H1 (cell line): ENCODE measurements at regions not wholly inside any gene's neighbourhood (a gene's known extent, or its start where the extent isn't known, plus 50 kb on each side); places are given as distances from the start of the nearest gene placed in this dataset.

ENCODE experiments used
- CTCF ChIA-PET: fragments of 300-600 bp; sonication (Branson Sonifier 250); formaldehyde crosslinking; loops from one replicate; lab custom pipeline; 2021; ENCODE audit not compliant: partially characterized antibody; lab: Charles Lee
- POLR2A ChIA-PET: fragments of 300-600 bp; sonication (Branson Sonifier 250); formaldehyde crosslinking; loops from one replicate; lab custom pipeline; 2021; ENCODE audit warnings: inconsistent platforms; ENCODE audit not compliant: partially characterized antibody; lab: Charles Lee
- DNase-seq, 2 experiments: peaks; one replicate each; pipeline versions ENCODE4 v3.0.0 to v3.0.0-alpha.2; 2010 to 2022; ENCODE audit warnings: low spot score in 2 of 2, low read depth in 1 of 2, mixed read lengths in 1 of 2
- FAIRE-seq: peaks from 2 replicates; lab custom pipeline; 2011; peaks lifted over from hg19 to GRCh38; lab: Jason Lieb, UNC
- H2AFZ ChIP-seq: 2 replicates; pipeline ENCODE4 v1.8.1; 2012; ENCODE audit warnings: low read length, inconsistent platforms
- H2AK5ac ChIP-seq: 2 replicates; pipeline ENCODE4 v1.6.1; 2013; ENCODE audit warnings: low read depth, low read length
- H2BK120ac ChIP-seq: replicated peaks from 2 replicates; pipeline ENCODE3; 2013; ENCODE audit warnings: low read depth, low read length, inconsistent platforms
- H2BK12ac ChIP-seq: 2 replicates; pipeline ENCODE4 v1.6.1; 2013; ENCODE audit warnings: low read depth, low read length
- H2BK15ac ChIP-seq: 2 replicates; pipeline ENCODE4 v1.6.1; 2013; ENCODE audit warnings: low read length
- H2BK20ac ChIP-seq: 2 replicates; pipeline ENCODE4 v1.6.1; 2013; ENCODE audit warnings: low read length
- H2BK5ac ChIP-seq: 2 replicates; pipeline ENCODE4 v1.6.1; 2013; ENCODE audit warnings: low read depth, low read length
- H3K14ac ChIP-seq: 2 replicates; pipeline ENCODE4 v1.6.1; 2013; ENCODE audit warnings: inconsistent platforms; ENCODE audit not compliant: insufficient read length
- H3K18ac ChIP-seq: 2 replicates; pipeline ENCODE4 v1.6.1; 2013; ENCODE audit warnings: low read length; ENCODE audit errors: extremely low read depth
- H3K23ac ChIP-seq: 2 replicates; pipeline ENCODE4 v1.6.1; 2013; ENCODE audit warnings: inconsistent platforms; ENCODE audit not compliant: insufficient read length
- H3K23me2 ChIP-seq: 2 replicates; pipeline ENCODE4 v1.6.1; 2013; ENCODE audit warnings: low read depth, low read length
- H3K27ac ChIP-seq: 2 replicates; pipeline ENCODE4 v1.6.1; 2011; ENCODE audit warnings: low read depth, low read length, inconsistent platforms
- H3K27me3 ChIP-seq, 4 experiments: replicated peaks in 1 of 4; 1 replicate in 1 of 4; 2 replicates in 3 of 4; pipeline versions ENCODE4 v1.6.1 to v1.8.1; 2011 to 2013; ENCODE audit warnings: low read length in 3 of 4, mild to moderate bottlenecking in 3 of 4, inconsistent platforms in 2 of 4, mixed read lengths in 2 of 4, moderate library complexity in 1 of 4; ENCODE audit not compliant: control insufficient read depth in 3 of 4, insufficient read depth in 3 of 4; ENCODE audit errors: extremely low read depth in 1 of 4
- H3K36me3 ChIP-seq, 4 experiments: 2 replicates each; pipeline versions ENCODE4 v1.6.1 to v1.8.1; 2011 to 2013; ENCODE audit warnings: mild to moderate bottlenecking in 4 of 4, low read length in 3 of 4, moderate library complexity in 2 of 4, control low read depth in 1 of 4, inconsistent platforms in 1 of 4; ENCODE audit not compliant: insufficient read depth in 4 of 4, control insufficient read depth in 2 of 4
- H3K4ac ChIP-seq: replicated peaks from 2 replicates; pipeline ENCODE3; 2013; ENCODE audit warnings: low read length, low read depth, mixed read lengths, inconsistent platforms; ENCODE audit not compliant: insufficient read length
- H3K4me1 ChIP-seq, 4 experiments: replicated peaks in 1 of 4; 1 replicate in 1 of 4; 2 replicates in 3 of 4; pipeline versions ENCODE4 v1.6.1 to v1.8.1; 2011 to 2013; ENCODE audit warnings: low read length in 3 of 4, inconsistent platforms in 2 of 4, mixed read lengths in 1 of 4; ENCODE audit not compliant: insufficient read depth in 4 of 4, control insufficient read depth in 3 of 4
- H3K4me2 ChIP-seq, 2 experiments: 2 replicates each; pipeline versions ENCODE4 v1.6.1 to v1.8.1; 2011 to 2013; ENCODE audit warnings: low read depth in 2 of 2, low read length in 2 of 2, control low read depth in 1 of 2, inconsistent platforms in 1 of 2, mild to moderate bottlenecking in 1 of 2; ENCODE audit not compliant: insufficient read depth in 1 of 2
- H3K4me3 ChIP-seq, 4 experiments: fragments of 200-600, 300-600 bp in 1 of 4; sonication (generic), shearing (Covaris generic), sonication (Bioruptor Twin) in 1 of 4; 2 replicates each; pipeline versions ENCODE4 v1.5.1 to v1.8.1; 2011 to 2016; ENCODE audit warnings: low read length in 4 of 4, low read depth in 3 of 4, control low read depth in 2 of 4, inconsistent platforms in 2 of 4, mild to moderate bottlenecking in 2 of 4, mixed read lengths in 1 of 4, moderate library complexity in 1 of 4; ENCODE audit not compliant: insufficient read depth in 2 of 4; ENCODE audit errors: extremely low read depth in 1 of 4
- H3K56ac ChIP-seq: replicated peaks from 2 replicates; pipeline ENCODE3; 2013; ENCODE audit warnings: low read depth, mild to moderate bottlenecking, mixed read lengths, low read length, inconsistent platforms; ENCODE audit not compliant: insufficient read length
- H3K79me1 ChIP-seq: 2 replicates; pipeline ENCODE4 v1.6.1; 2013; ENCODE audit warnings: low read depth, low read length, control low read depth
- H3K79me2 ChIP-seq, 2 experiments: 2 replicates each; pipeline versions ENCODE4 v1.6.1 to v1.8.1; 2012 to 2013; ENCODE audit warnings: low read length in 2 of 2, mild to moderate bottlenecking in 2 of 2, inconsistent platforms in 1 of 2; ENCODE audit not compliant: insufficient read depth in 2 of 2, control insufficient read depth in 1 of 2
- H3K9ac ChIP-seq, 4 experiments: replicated peaks in 1 of 4; 1 replicate in 1 of 4; 2 replicates in 3 of 4; pipeline versions ENCODE4 v1.6.1 to v1.8.1; 2011 to 2013; ENCODE audit warnings: low read depth in 3 of 4, low read length in 3 of 4, control low read depth in 2 of 4, mild to moderate bottlenecking in 2 of 4, moderate library complexity in 2 of 4, inconsistent platforms in 1 of 4; ENCODE audit errors: extremely low read depth in 1 of 4
- H3K9me3 ChIP-seq, 2 experiments: 2 replicates each; pipeline versions ENCODE4 v1.6.1 to v1.8.1; 2012 to 2013; ENCODE audit warnings: mild to moderate bottlenecking in 2 of 2, moderate library complexity in 2 of 2, control low read depth in 1 of 2, inconsistent platforms in 1 of 2, low read depth in 1 of 2, low read length in 1 of 2, mixed read lengths in 1 of 2; ENCODE audit not compliant: insufficient read depth in 2 of 2
- H4K20me1 ChIP-seq, 2 experiments: replicated peaks in 1 of 2; 2 replicates each; pipeline versions ENCODE3 to v1.8.1; 2011 to 2013; ENCODE audit warnings: inconsistent platforms in 2 of 2, low read length in 2 of 2, mild to moderate bottlenecking in 1 of 2; ENCODE audit not compliant: insufficient read depth in 2 of 2, control insufficient read depth in 1 of 2
- H4K5ac ChIP-seq: 2 replicates; pipeline ENCODE4 v1.6.1; 2013; ENCODE audit warnings: low read length, low read depth, mixed read lengths, inconsistent platforms; ENCODE audit not compliant: insufficient read length
- H4K8ac ChIP-seq: 2 replicates; pipeline ENCODE4 v1.8.0; 2013; ENCODE audit warnings: mild to moderate bottlenecking, moderate library complexity, low read length, inconsistent platforms; ENCODE audit not compliant: insufficient read depth; ENCODE audit errors: extremely low read depth
- H4K91ac ChIP-seq: replicated peaks from 2 replicates; pipeline ENCODE3; 2013; ENCODE audit warnings: low read length, mixed read lengths, inconsistent platforms; ENCODE audit not compliant: insufficient read length
- EP300 ChIP-seq, 2 experiments: IDR thresholded peaks; 1 replicate in 1 of 2; 2 replicates in 1 of 2; pipeline ENCODE4 v1.6.1; 2011 to 2012; ENCODE audit warnings: low read depth in 2 of 2, low read length in 2 of 2, mild to moderate bottlenecking in 2 of 2, borderline replicate concordance in 1 of 2, inconsistent platforms in 1 of 2, moderate library complexity in 1 of 2
- GABPA ChIP-seq: IDR thresholded peaks from 2 replicates; pipeline ENCODE4 v1.6.1; 2011; ENCODE audit warnings: mild to moderate bottlenecking, low read length, moderate library complexity, borderline replicate concordance; ENCODE audit not compliant: insufficient read depth
- TAF7 ChIP-seq: optimal IDR thresholded peaks from 2 replicates; pipeline ENCODE3; 2011; ENCODE audit warnings: low read depth, mild to moderate bottlenecking, inconsistent platforms, low read length, moderate library complexity, borderline replicate concordance
- TCF12 ChIP-seq: IDR thresholded peaks from 2 replicates; pipeline ENCODE4 v1.6.1; 2011; ENCODE audit warnings: low read depth, mild to moderate bottlenecking, low read length
- WGBS, 2 experiments: shearing (Covaris generic) in 1 of 2; methylation state at CpG; one replicate each; pipeline versions ENCODE4 v1.1.6 to v1.1.7; 2013 to 2015; ENCODE audit warnings: low lambda C conversion rate in 2 of 2, mixed read lengths in 2 of 2, inconsistent platforms in 1 of 2, low coverage in 1 of 2, missing lambda C conversion rate in 1 of 2; ENCODE audit not compliant: insufficient replicate concordance in 2 of 2, insufficient coverage in 1 of 2, insufficient read length in 1 of 2; ENCODE audit errors: extremely low coverage in 1 of 2, missing lambda C conversion rate in 1 of 2; 5-methylcytosine and 5-hydroxymethylcytosine counted together

DNA sequence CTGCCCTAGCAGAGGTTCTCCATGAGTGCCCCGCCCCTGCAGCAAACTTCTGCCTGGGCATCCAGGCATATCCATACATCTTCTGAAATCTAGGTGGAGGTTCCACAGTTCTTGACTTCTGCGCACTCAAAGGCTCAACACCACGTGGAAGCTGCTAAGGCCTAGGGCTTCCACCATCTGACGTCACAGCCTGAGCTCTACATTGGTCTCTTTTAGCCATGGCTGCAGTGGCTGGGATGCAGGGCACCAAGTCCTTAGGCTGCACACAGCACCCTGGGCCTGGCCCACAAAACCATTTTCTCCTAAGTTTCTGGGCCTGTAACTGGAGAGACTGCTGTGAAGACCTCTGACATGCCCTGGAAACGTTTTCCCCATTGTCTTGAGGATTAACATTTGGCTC lies 272.6 kb upstream of the PLXNA2 start:
- Histone ChIP-seq H2BK12ac (no peak overlapping the region), H3K79me2 (no peaks in the 10 kb centered on the region), H3K9ac (no peak overlapping the region), H3K23me2 (no peaks in the 10 kb centered on the region), H3K23ac (no peak overlapping the region), H2BK15ac (no peak overlapping the region), H2BK5ac (no peak overlapping the region), H4K20me1 (no peaks in the 10 kb centered on the region), H3K27ac (no peak overlapping the region), H3K9me3 (no peaks in the 10 kb centered on the region), H2AK5ac (no peak overlapping the region), H3K36me3 (no peaks in the 10 kb centered on the region), H3K79me1 (no peaks in the 10 kb centered on the region), H3K4me3 (no peak overlapping the region), H4K5ac (no peak overlapping the region), H3K4me2 (no peak overlapping the region), H2BK20ac (no peak overlapping the region), H3K56ac (no peak overlapping the region), H3K18ac (no peak overlapping the region), H3K4ac (no peak overlapping the region), H3K14ac (no peak overlapping the region), H2AFZ (no peak overlapping the region), H3K27me3 (no peaks in the 10 kb centered on the region), H3K4me1 (no peaks in the 10 kb centered on the region), H4K8ac (no peak overlapping the region), H4K91ac (no peak overlapping the region), H2BK120ac (no peak overlapping the region)
- CTCF ChIA-PET, result interaction anchor here (0.7 kb wide), 1 partner anchor 686 kb away, joined by 3 read pairs; no protein-coding TSS in a partner anchor
- POLR2A ChIA-PET, result no interaction called here
- 92% methylated on average over 5 of the region's 5 CpGs; no CpG with 5 or more reads in 1 of the 2 experiments for WGBS, 2 experiments
- DNase-seq (no peak), FAIRE-seq (no peak)
- TF ChIP-seq TAF7 (no peak), TCF12 (no peak), GABPA (no peak), EP300 (IDR thresholded peaks at IDR 0.05; ENCODE audit: borderline replicate concordance in 1 of 2, low read depth in 2 of 2, low read length in 2 of 2) (no peak)
